HL-60/S4 (cell line): ENCODE measurements at regions not wholly inside any gene's neighbourhood (a gene's known extent, or its start where the extent isn't known, plus 50 kb on each side); places are given as distances from the start of the nearest gene placed in this dataset.

Source experiments
- in situ Hi-C: fragments of 300-500 bp; cut with MboI; formaldehyde crosslinking; loops from 2 replicates; pipeline ENCODE4 v1.14.3; 2022; ENCODE audit warnings: low sequenced_read_pairs

GRCh38 chr9:90000925-90001324 lies 396.1 kb downstream of the GADD45G start:
- in situ Hi-C loops, result no loop called here

GRCh38 chr9:90001747-90002146 lies 396.9 kb downstream of the GADD45G start:
- in situ Hi-C loops, result no loop called here

- in situ Hi-C loops, result no loop called here
These were observed 397.8 kb downstream of the GADD45G start for GRCh38 chr9:90002397-90003271.

GRCh38 chr9:90005388-90005787 lies 400.6 kb downstream of the GADD45G start:
- in situ Hi-C loops, result no loop called here

- in situ Hi-C loops, result no loop called here
These were observed 403.0 kb downstream of the GADD45G start for GRCh38 chr9:90007516-90008440.

- in situ Hi-C loops, result no loop called here
These were observed 404.6 kb downstream of the GADD45G start for GRCh38 chr9:90009447-90009846.

GRCh38 chr9:90010793-90011192 lies 406.0 kb downstream of the GADD45G start:
- in situ Hi-C loops, result no loop called here

GRCh38 chr9:90012949-90013348 lies 408.1 kb downstream of the GADD45G start:
- in situ Hi-C loops, result no loop called here

- in situ Hi-C loops, result no loop called here
These were observed 409.0 kb downstream of the GADD45G start for GRCh38 chr9:90013778-90014177.

GRCh38 chr9:90014421-90014820 lies 409.6 kb downstream of the GADD45G start:
- in situ Hi-C loops, result no loop called here

- in situ Hi-C loops, result no loop called here
These were observed 411.5 kb downstream of the GADD45G start for GRCh38 chr9:90016272-90016671.

GRCh38 chr9:90017679-90018078 lies 412.9 kb downstream of the GADD45G start:
- in situ Hi-C loops, result no loop called here

- in situ Hi-C loops, result no loop called here
These were observed 413.9 kb downstream of the GADD45G start for GRCh38 chr9:90018688-90019087.

GRCh38 chr9:90019626-90020025 lies 414.8 kb downstream of the GADD45G start:
- in situ Hi-C loops, result no loop called here

GRCh38 chr9:90020276-90020871 lies 415.6 kb downstream of the GADD45G start:
- in situ Hi-C loops, result no loop called here

GRCh38 chr9:90021216-90021906 lies 416.5 kb downstream of the GADD45G start:
- in situ Hi-C loops, result no loop called here

GRCh38 chr9:90022474-90022873 lies 417.7 kb downstream of the GADD45G start:
- in situ Hi-C loops, result no loop called here

- in situ Hi-C loops, result no loop called here
These were observed 419.0 kb downstream of the GADD45G start for GRCh38 chr9:90023861-90024260.

- in situ Hi-C loops, result no loop called here
These were observed 419.6 kb downstream of the GADD45G start for GRCh38 chr9:90024409-90024808.

- in situ Hi-C loops, result no loop called here
These were observed 420.0 kb downstream of the GADD45G start for GRCh38 chr9:90024823-90025222.

- in situ Hi-C loops, result no loop called here
These were observed 421.0 kb downstream of the GADD45G start for GRCh38 chr9:90025816-90026215.
